ENCODE measurements at regions not wholly inside any gene's neighbourhood (a gene's known extent, or its start where the extent isn't known, plus 50 kb on each side); places are given as distances from the start of the nearest gene placed in this dataset.
"Not testable (repeated sequence)": the region's sequence is repeated elsewhere in the genome, so short reads cannot be mapped to it uniquely, and the experiment has no call there.

- POLR2A ChIA-PET = no interaction called here
- no peak for DNase-seq (ENCODE audit: extremely low spot score)
- CTCF ChIA-PET = no interaction called here
- TF ChIP-seq ZNF384 (IDR thresholded peaks at IDR 0.05) (no peak), FOXA1 (IDR thresholded peaks at IDR 0.05) (no peak), ARNT (IDR thresholded peaks at IDR 0.05) (no peak), CTBP1 (IDR thresholded peaks at IDR 0.05; ENCODE audit: borderline replicate concordance) (no peak), BHLHE40 (IDR thresholded peaks at IDR 0.05; ENCODE audit: borderline replicate concordance) (no peak), SP1 (IDR thresholded peaks at IDR 0.05) (no peak), TARDBP (IDR thresholded peaks at IDR 0.05) (no peak), L3MBTL2 (conservative IDR thresholded peaks at IDR 0.05) (no peak), ELF4 (IDR thresholded peaks at IDR 0.05) (no peak), PKNOX1 (IDR thresholded peaks at IDR 0.05) (no peak), FOXK2 (IDR thresholded peaks at IDR 0.05) (no peak), NFRKB (IDR thresholded peaks at IDR 0.05) (no peak), FOXM1 (IDR thresholded peaks at IDR 0.05; ENCODE audit: borderline replicate concordance) (no peak)
These were observed 197.5 kb upstream of the DAB2 start for GRCh38 chr5:39622281-39622680.

GRCh38 chr5:39619168-39619818, 194.5 kb upstream of the DAB2 start:
- no peak for DNase-seq (ENCODE audit: extremely low spot score)
- TF ChIP-seq LEF1 (IDR thresholded peaks at IDR 0.05; ENCODE audit: borderline replicate concordance) (no peak), NFRKB (IDR thresholded peaks at IDR 0.05) (no peak), ELF4 (IDR thresholded peaks at IDR 0.05) (no peak)
- ChIA-PET CTCF (no interaction called here), POLR2A (no interaction called here)

- no peak for TF ChIP-seq NFRKB (IDR thresholded peaks at IDR 0.05)
- TF ChIP-seq LEF1 (IDR thresholded peaks at IDR 0.05; ENCODE audit: borderline replicate concordance) = no peak
- no peak for TF ChIP-seq SUZ12 (IDR thresholded peaks at IDR 0.05)
- TF ChIP-seq FOXA1 (IDR thresholded peaks at IDR 0.05) = no peak
- no peak for TF ChIP-seq HDGF (IDR thresholded peaks at IDR 0.05; ENCODE audit: borderline replicate concordance)
- TF ChIP-seq CTBP1 (IDR thresholded peaks at IDR 0.05; ENCODE audit: borderline replicate concordance) = no peak
- TF ChIP-seq SP1 (IDR thresholded peaks at IDR 0.05) = no peak
- TF ChIP-seq ELF4 (IDR thresholded peaks at IDR 0.05) = no peak
- TF ChIP-seq L3MBTL2 (conservative IDR thresholded peaks at IDR 0.05) = no peak
- no peak for TF ChIP-seq ZNF384 (IDR thresholded peaks at IDR 0.05)
- DNase-seq (ENCODE audit: extremely low spot score) = no peak
- ChIA-PET POLR2A (no interaction called here), CTCF (no interaction called here)
These were observed 193.6 kb upstream of the DAB2 start for GRCh38 chr5:39618391-39618790.

- no peak for DNase-seq (ENCODE audit: extremely low spot score)
- ChIA-PET POLR2A (no interaction called here), CTCF (no interaction called here)
These were observed 191.4 kb upstream of the DAB2 start for GRCh38 chr5:39616131-39616530.

GRCh38 chr5:39611076-39611475, 186.3 kb upstream of the DAB2 start:
- DNase-seq (ENCODE audit: extremely low spot score); CTCF ChIA-PET; POLR2A ChIA-PET: not testable (repeated sequence)

More at GRCh38 chr5:39616131-39616530, 191.4 kb upstream of the DAB2 start:
- TF ChIP-seq HDGF (IDR thresholded peaks at IDR 0.05; ENCODE audit: borderline replicate concordance) = no peak
- TF ChIP-seq ARNT (IDR thresholded peaks at IDR 0.05) = no peak
- TF ChIP-seq FOXK2 (IDR thresholded peaks at IDR 0.05) = no peak
- TF ChIP-seq FOXM1 (IDR thresholded peaks at IDR 0.05; ENCODE audit: borderline replicate concordance) = no peak
- TF ChIP-seq SP1 (IDR thresholded peaks at IDR 0.05) = no peak
- no peak for TF ChIP-seq ELF4 (IDR thresholded peaks at IDR 0.05)
- TF ChIP-seq SUZ12 (IDR thresholded peaks at IDR 0.05) = no peak
- no peak for TF ChIP-seq FOXA1 (IDR thresholded peaks at IDR 0.05)

GRCh38 chr5:39608024-39608423, 183.2 kb upstream of the DAB2 start:
- no peak for DNase-seq (ENCODE audit: extremely low spot score)
- POLR2A ChIA-PET = no interaction called here
- TF ChIP-seq CTBP1 (IDR thresholded peaks at IDR 0.05; ENCODE audit: borderline replicate concordance) (no peak), ELF4 (IDR thresholded peaks at IDR 0.05) (no peak), FOXA1 (IDR thresholded peaks at IDR 0.05) (no peak), NFRKB (IDR thresholded peaks at IDR 0.05) (no peak), LEF1 (IDR thresholded peaks at IDR 0.05; ENCODE audit: borderline replicate concordance) (no peak), HDGF (IDR thresholded peaks at IDR 0.05; ENCODE audit: borderline replicate concordance) (no peak), SUZ12 (IDR thresholded peaks at IDR 0.05) (no peak), PKNOX1 (IDR thresholded peaks at IDR 0.05) (no peak), BHLHE40 (IDR thresholded peaks at IDR 0.05; ENCODE audit: borderline replicate concordance) (no peak), L3MBTL2 (conservative IDR thresholded peaks at IDR 0.05) (no peak), FOXK2 (IDR thresholded peaks at IDR 0.05) (no peak), ZNF384 (IDR thresholded peaks at IDR 0.05) (no peak), FOXM1 (IDR thresholded peaks at IDR 0.05; ENCODE audit: borderline replicate concordance) (no peak), TARDBP (IDR thresholded peaks at IDR 0.05) (no peak), SP1 (IDR thresholded peaks at IDR 0.05) (no peak), ARNT (IDR thresholded peaks at IDR 0.05) (no peak)
- CTCF ChIA-PET = interaction anchor here (0.8 kb wide), 1 partner anchor 9 kb away, joined by 3 read pairs; no protein-coding TSS in a partner anchor

GRCh38 chr5:39606591-39606990, 181.8 kb upstream of the DAB2 start:
- TF ChIP-seq SUZ12 (IDR thresholded peaks at IDR 0.05) (no peak), FOXA1 (IDR thresholded peaks at IDR 0.05) (no peak), PKNOX1 (IDR thresholded peaks at IDR 0.05) (no peak), HDGF (IDR thresholded peaks at IDR 0.05; ENCODE audit: borderline replicate concordance) (no peak), BHLHE40 (IDR thresholded peaks at IDR 0.05; ENCODE audit: borderline replicate concordance) (no peak), FOXK2 (IDR thresholded peaks at IDR 0.05) (no peak), ELF4 (IDR thresholded peaks at IDR 0.05) (no peak), LEF1 (IDR thresholded peaks at IDR 0.05; ENCODE audit: borderline replicate concordance) (no peak), L3MBTL2 (conservative IDR thresholded peaks at IDR 0.05) (no peak), NFRKB (IDR thresholded peaks at IDR 0.05) (no peak), SP1 (IDR thresholded peaks at IDR 0.05) (no peak), TARDBP (IDR thresholded peaks at IDR 0.05) (no peak), FOXM1 (IDR thresholded peaks at IDR 0.05; ENCODE audit: borderline replicate concordance) (no peak), ARNT (IDR thresholded peaks at IDR 0.05) (no peak), CTBP1 (IDR thresholded peaks at IDR 0.05; ENCODE audit: borderline replicate concordance) (no peak), ZNF384 (IDR thresholded peaks at IDR 0.05) (no peak)
- DNase-seq (ENCODE audit: extremely low spot score) = no peak
- POLR2A ChIA-PET = no interaction called here
- CTCF ChIA-PET = interaction anchor here (0.6 kb wide), 1 partner anchor 28 kb away, joined by 3 read pairs; no protein-coding TSS in a partner anchor
